ENCODE measurements at regions not wholly inside any gene's neighbourhood (a gene's known extent, or its start where the extent isn't known, plus 50 kb on each side); places are given as distances from the start of the nearest gene placed in this dataset.
"Not testable (repeated sequence)": the region's sequence is repeated elsewhere in the genome, so short reads cannot be mapped to it uniquely, and the experiment has no call there.

- no peaks in the 10 kb centered on the region for H3K4me1 Mint-ChIP-seq (ENCODE audit: unreplicated experiment)
- H3K4me3 Mint-ChIP-seq (ENCODE audit: unreplicated experiment), result no peak overlapping the region
- no peaks in the 10 kb centered on the region for H3K36me3 Mint-ChIP-seq (ENCODE audit: unreplicated experiment)
- peaks cover 17% of the 10 kb centered on the region for H3K9me3 Mint-ChIP-seq (ENCODE audit: unreplicated experiment)
- peaks cover 58% of the 10 kb centered on the region for H3K27me3 Mint-ChIP-seq (ENCODE audit: unreplicated experiment)
- DNase-seq (ENCODE audit: extremely low spot score, unreplicated experiment), result no peak
- no peak overlapping the region for H3K27ac Mint-ChIP-seq (ENCODE audit: unreplicated experiment)
- peak; percentile 63 for TF ChIP-seq CTCF (IDR thresholded peaks at IDR 0.05)
Measured at GRCh38 chr11:130979386-130979972, 63.2 kb upstream of the SNX19 start.

- Mint-ChIP-seq H3K27ac (ENCODE audit: unreplicated experiment) (no peak overlapping the region), H3K4me3 (ENCODE audit: unreplicated experiment) (no peak overlapping the region), H3K36me3 (ENCODE audit: unreplicated experiment) (no peaks in the 10 kb centered on the region), H3K4me1 (ENCODE audit: unreplicated experiment) (no peaks in the 10 kb centered on the region), H3K9me3 (ENCODE audit: unreplicated experiment) (peaks cover 17% of the 10 kb centered on the region), H3K27me3 (ENCODE audit: unreplicated experiment) (peaks cover 51% of the 10 kb centered on the region)
- no peak for DNase-seq (ENCODE audit: extremely low spot score, unreplicated experiment)
- no peak for TF ChIP-seq CTCF (IDR thresholded peaks at IDR 0.05)
Measured at GRCh38 chr11:130980071-130980862, 64.0 kb upstream of the SNX19 start.

GRCh38 chr11:130984241-130984640, 68.0 kb upstream of the SNX19 start:
- not testable (repeated sequence) for H3K4me3 Mint-ChIP-seq (ENCODE audit: unreplicated experiment); H3K4me1 Mint-ChIP-seq (ENCODE audit: unreplicated experiment); H3K36me3 Mint-ChIP-seq (ENCODE audit: unreplicated experiment); H3K27ac Mint-ChIP-seq (ENCODE audit: unreplicated experiment); DNase-seq (ENCODE audit: extremely low spot score, unreplicated experiment)
- Mint-ChIP-seq H3K9me3 (ENCODE audit: unreplicated experiment) (peaks cover 10% of the 10 kb centered on the region), H3K27me3 (ENCODE audit: unreplicated experiment) (peaks cover 28% of the 10 kb centered on the region)

GRCh38 chr11:130992788-130993187, 76.5 kb upstream of the SNX19 start:
- H3K27ac Mint-ChIP-seq (ENCODE audit: unreplicated experiment), result no peak overlapping the region
- no peaks in the 10 kb centered on the region for H3K36me3 Mint-ChIP-seq (ENCODE audit: unreplicated experiment)
- H3K27me3 Mint-ChIP-seq (ENCODE audit: unreplicated experiment), result peaks cover 3% of the 10 kb centered on the region

GRCh38 chr11:130994043-130994442, 77.8 kb upstream of the SNX19 start:
- DNase-seq (ENCODE audit: extremely low spot score, unreplicated experiment), result no peak

More at GRCh38 chr11:130992788-130993187, 76.5 kb upstream of the SNX19 start:
- H3K9me3 Mint-ChIP-seq (ENCODE audit: unreplicated experiment), result peaks cover 3% of the 10 kb centered on the region
- TF ChIP-seq CTCF (IDR thresholded peaks at IDR 0.05), result no peak
- no peak overlapping the region for H3K4me3 Mint-ChIP-seq (ENCODE audit: unreplicated experiment)
- no peaks in the 10 kb centered on the region for H3K4me1 Mint-ChIP-seq (ENCODE audit: unreplicated experiment)
- DNase-seq (ENCODE audit: extremely low spot score, unreplicated experiment), result no peak

More at GRCh38 chr11:130994043-130994442, 77.8 kb upstream of the SNX19 start:
- Mint-ChIP-seq H3K4me3 (ENCODE audit: unreplicated experiment) (no peak overlapping the region), H3K27ac (ENCODE audit: unreplicated experiment) (no peak overlapping the region), H3K4me1 (ENCODE audit: unreplicated experiment) (peaks cover 3% of the 10 kb centered on the region), H3K36me3 (ENCODE audit: unreplicated experiment) (no peaks in the 10 kb centered on the region), H3K9me3 (ENCODE audit: unreplicated experiment) (peaks cover 3% of the 10 kb centered on the region), H3K27me3 (ENCODE audit: unreplicated experiment) (peaks cover 3% of the 10 kb centered on the region)
- TF ChIP-seq CTCF (IDR thresholded peaks at IDR 0.05), result no peak
